ENCODE measurements at regions not wholly inside any gene's neighbourhood (a gene's known extent, or its start where the extent isn't known, plus 50 kb on each side); places are given as distances from the start of the nearest gene placed in this dataset.

GRCh38 chr9:107807183-107807582 is 317.6 kb upstream of the KLF4 start:
- TF ChIP-seq CTCF (IDR thresholded peaks at IDR 0.05) (no peak), POLR2A (IDR thresholded peaks at IDR 0.05) (no peak), EP300 (IDR thresholded peaks at IDR 0.05; ENCODE audit: low read depth) (no peak), POLR2AphosphoS5 (IDR thresholded peaks at IDR 0.05) (no peak)

Measured in transverse colon (tissue), 4 donors.